D721Med (cell line): ENCODE measurements at regions not wholly inside any gene's neighbourhood (a gene's known extent, or its start where the extent isn't known, plus 50 kb on each side); places are given as distances from the start of the nearest gene placed in this dataset.

Source experiments
- DNase-seq: peaks from one replicate; pipeline ENCODE4 v3.0.0; 2011; ENCODE audit warnings: low spot score; ENCODE audit not compliant: insufficient read length
- FAIRE-seq: peaks from 2 replicates; lab custom pipeline; 2011; peaks lifted over from hg19 to GRCh38; lab: Jason Lieb, UNC
- CTCF ChIP-seq: IDR thresholded peaks from 2 replicates; pipeline ENCODE4 v1.5.1; 2012; ENCODE audit warnings: mild to moderate bottlenecking, control low read depth; ENCODE audit not compliant: insufficient read depth; ENCODE audit errors: missing control alignments

- no peak for TF ChIP-seq CTCF
- FAIRE-seq, result no peak
These were observed 57.0 kb upstream of the UBE2E2 start for GRCh38 chr3:23146163-23146562.

GRCh38 chr3:23152989-23153388, 50.1 kb upstream of the UBE2E2 start:
- DNase-seq (no peak), FAIRE-seq (no peak)
- no peak for TF ChIP-seq CTCF

More at GRCh38 chr3:23146163-23146562, 57.0 kb upstream of the UBE2E2 start:
- DNase-seq, result no peak
